GM23248 (cell line): ENCODE measurements at regions not wholly inside any gene's neighbourhood (a gene's known extent, or its start where the extent isn't known, plus 50 kb on each side); places are given as distances from the start of the nearest gene placed in this dataset.

Source experiments
- EZH2 ChIP-seq: fragments of 200-600 bp; sonication (generic); IDR thresholded peaks from 2 replicates; pipeline ENCODE4 v1.6.1; 2018; ENCODE audit warnings: antibody characterized with exemption, mild to moderate bottlenecking; ENCODE audit not compliant: insufficient read depth, poor library complexity, severe bottlenecking
- EZH2phosphoT487 ChIP-seq: fragments of 200-600 bp; sonication (generic); IDR thresholded peaks from 2 replicates; pipeline ENCODE4 v1.6.1; 2018; ENCODE audit warnings: antibody characterized with exemption, moderate library complexity, mild to moderate bottlenecking, low read depth; ENCODE audit not compliant: insufficient read depth

- TF ChIP-seq EZH2, result no peak
- no peak for TF ChIP-seq EZH2phosphoT487
Measured at GRCh38 chr5:8633696-8634095, 764.7 kb downstream of the MTRR start.
